NCI-H510A treated with DMSO at 0.1 percent for 48 hours (cell line): ENCODE measurements at regions not wholly inside any gene's neighbourhood (a gene's known extent, or its start where the extent isn't known, plus 50 kb on each side); places are given as distances from the start of the nearest gene placed in this dataset.

Experiments
- DNase-seq: peaks from one replicate; lab custom pipeline; 2025; lab: John Stamatoyannopoulos, UW

GRCh38 chr11:128328955-128329551 lies 258.3 kb downstream of the ETS1 start:
- DNase-seq: no peak

- no peak for DNase-seq
Observed at GRCh38 chr11:128327274-128327673, 260.1 kb downstream of the ETS1 start.

- peak; percentile 60 for DNase-seq
Observed at GRCh38 chr11:128326791-128327190, 260.6 kb downstream of the ETS1 start.

DNA sequence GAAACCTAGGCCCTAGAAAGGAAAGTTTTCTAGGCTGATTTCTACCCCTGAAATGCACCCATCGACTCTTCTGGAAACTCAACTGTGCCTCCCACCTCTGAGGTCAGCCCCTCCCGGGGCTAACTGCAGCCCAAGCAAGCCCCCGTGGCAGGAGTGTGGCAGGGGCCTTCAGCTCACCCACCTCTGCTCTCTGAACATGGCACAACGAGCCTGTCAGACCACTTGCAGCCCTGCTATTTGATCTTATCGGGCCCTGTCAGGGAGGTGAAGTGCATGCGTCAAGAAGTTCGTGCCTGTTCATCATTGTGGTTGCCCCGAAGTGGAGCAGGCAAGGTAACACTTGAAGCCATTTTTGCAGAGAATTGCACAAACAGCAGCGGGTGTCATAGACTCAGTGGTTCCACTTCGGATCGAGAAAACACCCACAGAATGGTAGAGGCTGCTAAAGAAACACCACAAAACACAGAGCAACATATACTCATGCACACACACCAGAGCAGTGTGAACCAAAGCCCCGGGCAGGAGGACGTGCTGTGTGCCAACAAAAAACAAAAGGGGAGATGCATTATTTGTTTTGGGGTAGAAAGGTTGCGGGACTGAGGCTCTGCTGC lies 262.7 kb downstream of the ETS1 start:
- DNase-seq: peak; percentile 66

- DNase-seq: no peak
Observed at GRCh38 chr11:128324051-128324481, 263.3 kb downstream of the ETS1 start.

DNA sequence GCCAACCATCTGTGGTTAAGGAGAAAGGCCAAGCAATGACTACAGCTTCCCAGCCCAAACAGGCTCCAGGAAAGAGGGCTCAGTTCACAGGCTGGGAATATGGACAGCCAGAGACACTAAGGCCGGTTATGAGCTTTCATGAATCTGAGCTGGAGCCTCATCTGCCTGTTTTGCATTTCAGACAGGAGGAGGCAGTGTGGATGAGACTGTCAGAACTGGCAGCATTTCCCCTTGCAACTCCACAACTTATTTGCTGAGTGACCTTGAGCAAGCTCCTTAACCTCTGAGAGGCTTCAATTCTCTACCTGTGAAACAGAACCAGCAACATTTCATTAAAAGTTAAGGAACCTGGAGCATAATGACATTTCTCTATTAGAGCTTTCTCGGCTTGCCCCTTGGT lies 264.0 kb downstream of the ETS1 start:
- no peak for DNase-seq

GRCh38 chr11:128318856-128319474 lies 268.4 kb downstream of the ETS1 start:
- DNase-seq: no peak

GRCh38 chr11:128316541-128317227 lies 270.7 kb downstream of the ETS1 start:
- no peak for DNase-seq

- no peak for DNase-seq
Observed at GRCh38 chr11:128315933-128316332, 271.4 kb downstream of the ETS1 start.

DNA sequence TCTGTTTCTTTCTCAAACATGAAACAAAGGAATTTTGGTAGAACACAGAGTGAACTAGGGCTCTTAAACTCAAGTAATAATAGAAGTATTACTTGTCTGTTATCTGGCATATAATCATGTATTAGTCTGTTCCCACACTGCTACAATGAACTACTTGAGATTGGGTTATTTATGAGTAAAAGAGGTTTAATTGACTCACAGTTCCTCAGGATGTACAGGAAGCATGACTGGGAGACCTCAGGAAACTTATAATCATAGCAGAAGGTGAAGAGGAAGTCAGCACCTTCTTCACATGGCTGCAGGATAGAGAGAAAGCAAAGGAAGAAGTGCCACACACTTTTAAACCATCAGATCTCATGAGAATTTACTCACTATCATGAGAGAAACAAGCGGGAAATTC lies 273.4 kb downstream of the ETS1 start:
- no peak for DNase-seq

DNA sequence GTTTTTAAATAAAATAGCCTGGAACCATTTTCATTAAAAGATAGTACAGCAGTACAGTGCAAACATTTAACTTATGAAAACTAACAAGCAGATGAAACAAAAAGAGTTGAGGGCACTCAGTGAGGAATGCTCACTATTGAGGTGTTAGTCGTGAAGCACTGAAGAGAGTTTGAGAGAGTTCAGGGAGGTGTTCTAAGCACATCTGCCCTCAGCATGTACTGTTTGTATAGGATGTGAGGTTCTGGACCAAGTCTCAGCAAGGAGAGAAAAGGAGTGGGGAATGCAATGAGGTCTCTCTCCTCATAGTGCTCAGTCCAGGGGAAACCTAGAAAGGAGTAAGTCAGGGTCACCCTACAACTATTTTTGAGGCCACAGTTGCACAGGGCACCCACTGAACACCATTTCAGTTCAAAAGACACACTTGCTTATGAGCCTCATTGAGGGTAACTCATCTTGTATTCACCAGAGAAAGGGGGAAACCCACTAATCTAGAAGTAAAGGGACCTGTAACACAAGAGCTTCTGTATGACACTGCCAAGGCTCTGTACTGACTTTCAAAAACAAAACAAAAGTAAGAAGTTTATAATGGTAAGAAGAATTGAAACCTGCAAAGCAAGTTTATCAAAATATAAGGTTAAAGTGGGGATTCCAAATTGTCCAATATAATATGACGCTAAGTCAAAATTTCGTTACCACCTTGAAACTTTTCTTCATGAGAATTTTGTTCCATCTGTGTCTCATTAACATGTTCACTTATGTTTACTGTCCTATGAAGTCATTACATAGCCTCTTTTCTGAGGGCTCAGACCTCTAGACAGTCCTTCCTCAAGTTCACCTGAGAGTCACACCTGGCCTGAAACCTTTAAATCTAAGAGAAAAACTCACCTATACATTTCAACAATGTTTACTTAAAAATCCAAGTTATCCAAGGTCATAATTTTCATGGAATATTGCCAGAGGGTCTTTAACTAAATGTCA lies 275.3 kb downstream of the ETS1 start:
- no peak for DNase-seq

GRCh38 chr11:128310676-128311445 lies 276.5 kb downstream of the ETS1 start:
- no peak for DNase-seq

GRCh38 chr11:128310005-128310404 lies 277.4 kb downstream of the ETS1 start:
- DNase-seq: no peak

GRCh38 chr11:128308794-128309193 lies 278.6 kb downstream of the ETS1 start:
- DNase-seq: no peak

- no peak for DNase-seq
Observed at GRCh38 chr11:128305588-128305987, 281.8 kb downstream of the ETS1 start.

- DNase-seq: no peak
Observed at GRCh38 chr11:128304666-128305485, 282.5 kb downstream of the ETS1 start.

GRCh38 chr11:128304116-128304515 lies 283.2 kb downstream of the ETS1 start:
- no peak for DNase-seq

DNA sequence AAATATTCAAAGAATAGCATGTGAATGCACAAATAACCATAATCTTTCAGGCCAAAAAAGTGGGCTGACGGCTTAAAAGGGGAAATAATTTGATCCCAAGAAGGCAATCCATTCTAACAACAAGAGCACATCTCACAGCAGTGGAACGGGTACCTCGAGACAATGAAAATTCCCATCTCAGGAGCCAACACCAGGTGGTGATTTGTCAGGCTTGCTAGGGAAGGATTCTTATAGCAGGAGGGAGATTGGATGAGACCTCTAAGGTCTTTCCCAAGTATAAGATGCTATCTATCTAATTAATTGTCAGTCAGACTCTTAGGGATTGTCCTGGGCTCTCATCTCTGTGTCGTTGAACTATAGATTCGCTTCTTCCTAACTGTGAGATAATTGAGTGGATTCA lies 284.0 kb downstream of the ETS1 start:
- DNase-seq: no peak

DNA sequence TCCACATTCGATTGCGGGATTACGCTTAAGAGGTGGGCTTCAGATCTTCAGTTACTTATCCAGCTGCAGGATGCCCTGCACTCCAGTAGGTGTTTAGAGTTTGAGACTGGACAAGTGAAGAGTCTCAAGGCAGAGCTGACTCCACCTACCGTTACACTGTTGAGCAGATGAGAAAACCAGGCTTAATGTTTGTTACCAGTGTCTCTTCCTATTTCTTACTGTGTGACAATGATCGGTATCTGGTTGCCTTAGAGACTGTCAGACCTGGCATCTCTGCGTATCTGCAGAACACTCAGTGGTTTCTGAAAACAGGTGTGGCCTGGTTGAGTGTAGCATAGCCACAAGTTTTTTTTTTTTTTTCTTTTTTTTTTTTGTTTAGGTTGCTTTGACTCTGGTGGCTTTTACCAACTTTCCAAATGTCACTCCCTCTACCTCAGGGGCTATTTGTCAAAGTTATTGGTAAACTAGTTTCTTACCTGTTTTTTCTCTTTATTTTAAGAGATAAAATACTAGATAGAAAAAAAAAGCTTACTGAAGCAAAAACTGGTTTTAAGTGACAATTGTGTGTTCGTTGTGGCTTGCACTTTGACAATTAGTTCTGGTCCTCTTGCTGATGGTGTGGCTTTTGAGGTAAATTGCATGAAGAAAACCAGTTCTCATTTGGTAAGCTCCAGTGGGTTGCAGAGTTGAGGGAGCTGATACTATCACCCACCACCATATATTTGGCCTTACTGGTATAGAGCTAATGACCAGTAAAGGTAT lies 284.8 kb downstream of the ETS1 start:
- DNase-seq: peak; percentile 87
